Fibroblast of lung (primary cell): ENCODE measurements at regions not wholly inside any gene's neighbourhood (a gene's known extent, or its start where the extent isn't known, plus 50 kb on each side); places are given as distances from the start of the nearest gene placed in this dataset.
"Not testable (repeated sequence)": the region's sequence is repeated elsewhere in the genome, so short reads cannot be mapped to it uniquely, and the experiment has no call there.

Experiments
- DNase-seq, 2 donors: peaks; one replicate each; pipeline versions ENCODE4 v3.0.0 to v3.0.0-alpha.2; 2010; ENCODE audit warnings: low read depth in 2 of 2
- H2AFZ ChIP-seq: 2 replicates; pipeline ENCODE4 v1.5.1; 2012; ENCODE audit warnings: low read length, control low read depth, inconsistent platforms
- H3K27ac ChIP-seq: 2 replicates; pipeline ENCODE4 v1.5.1; 2011; ENCODE audit warnings: low read length, control low read depth; ENCODE audit not compliant: insufficient read depth
- H3K27me3 ChIP-seq: 2 replicates; pipeline ENCODE4 v1.5.1; 2011; ENCODE audit warnings: mild to moderate bottlenecking, low read length; ENCODE audit not compliant: control insufficient read depth, insufficient read depth
- H3K36me3 ChIP-seq: 2 replicates; pipeline ENCODE4 v1.5.1; 2011; ENCODE audit warnings: low read length; ENCODE audit not compliant: control insufficient read depth, insufficient read depth
- H3K4me1 ChIP-seq: 2 replicates; pipeline ENCODE4 v1.5.1; 2011; ENCODE audit warnings: low read length; ENCODE audit not compliant: control insufficient read depth, insufficient read depth; ENCODE audit errors: extremely low read depth
- H3K4me2 ChIP-seq: 2 replicates; pipeline ENCODE4 v1.5.1; 2011; ENCODE audit warnings: low read length, control low read depth; ENCODE audit not compliant: insufficient read depth; ENCODE audit errors: extremely low read depth
- H3K4me3 ChIP-seq, 4 experiments: fragments of 200-600 bp in 1 of 4; sonication (generic) in 1 of 4; replicated peaks in 1 of 4; 2 replicates each; pipeline ENCODE4 v1.5.1; 2011 to 2016; ENCODE audit warnings: low read length in 4 of 4, low read depth in 3 of 4, mild to moderate bottlenecking in 3 of 4, control low read depth in 2 of 4, inconsistent platforms in 1 of 4, mixed read lengths in 1 of 4; ENCODE audit not compliant: insufficient read depth in 1 of 4; ENCODE audit errors: control extremely low read depth in 1 of 4
- H3K79me2 ChIP-seq: 2 replicates; pipeline ENCODE4 v1.5.1; 2012; ENCODE audit warnings: mild to moderate bottlenecking, low read length, inconsistent platforms; ENCODE audit not compliant: control insufficient read depth, insufficient read depth
- H3K9ac ChIP-seq: 2 replicates; pipeline ENCODE4 v1.5.1; 2011; ENCODE audit warnings: mild to moderate bottlenecking, low read length, control low read depth; ENCODE audit not compliant: insufficient read depth
- H3K9me3 ChIP-seq: 2 replicates; pipeline ENCODE4 v1.5.1; 2012; ENCODE audit warnings: low read depth, low read length; ENCODE audit not compliant: control insufficient read depth, insufficient read depth
- H4K20me1 ChIP-seq: 2 replicates; pipeline ENCODE4 v1.5.1; 2011; ENCODE audit warnings: low read length; ENCODE audit not compliant: control insufficient read depth, insufficient read depth; ENCODE audit errors: extremely low read depth
- CTCF ChIP-seq, 2 donors: IDR thresholded peaks in 1 of 2; conservative IDR thresholded peaks in 1 of 2; 1 replicate in 1 of 2; 2 replicates in 1 of 2; pipeline ENCODE4 v1.5.1; 2011 to 2012; ENCODE audit warnings: low read length in 2 of 2, control low read depth in 1 of 2, inconsistent platforms in 1 of 2, low read depth in 1 of 2, mild to moderate bottlenecking in 1 of 2

GRCh38 chr7:76927741-76928393 lies 104.3 kb downstream of the SPDYE17 start:
- H3K79me2 ChIP-seq, H3K9me3 ChIP-seq, H4K20me1 ChIP-seq, DNase-seq, H3K4me3 ChIP-seq, H3K9ac ChIP-seq, H3K36me3 ChIP-seq, H3K27me3 ChIP-seq, H3K4me1 ChIP-seq, H3K4me2 ChIP-seq, H2AFZ ChIP-seq, H3K27ac ChIP-seq: not testable (repeated sequence)

GRCh38 chr7:76926416-76926815 lies 105.7 kb downstream of the SPDYE17 start:
- not testable (repeated sequence) for DNase-seq, H3K9me3 ChIP-seq, H3K9ac ChIP-seq, H4K20me1 ChIP-seq, H3K36me3 ChIP-seq, H3K4me3 ChIP-seq, H3K27me3 ChIP-seq, H3K79me2 ChIP-seq, H3K4me2 ChIP-seq, H3K27ac ChIP-seq, H2AFZ ChIP-seq, H3K4me1 ChIP-seq

GRCh38 chr7:76924756-76925155 lies 107.4 kb downstream of the SPDYE17 start:
- H3K36me3 ChIP-seq, H4K20me1 ChIP-seq, H3K4me3 ChIP-seq, H3K4me2 ChIP-seq, H3K9ac ChIP-seq, H2AFZ ChIP-seq, H3K27ac ChIP-seq, H3K9me3 ChIP-seq, H3K79me2 ChIP-seq, H3K27me3 ChIP-seq, H3K4me1 ChIP-seq: not testable (repeated sequence)
- DNase-seq: peak in 1 of 2 donors; percentile 6
- peak; percentile 12 to 15 for TF ChIP-seq CTCF (conservative IDR thresholded peaks at IDR 0.05 in 1 of 2, IDR thresholded peaks at IDR 0.05 in 1 of 2; ENCODE audit: low read depth in 1 of 2, low read length in 2 of 2)

GRCh38 chr7:76918619-76919018 lies 113.5 kb downstream of the SPDYE17 start:
- H3K9ac ChIP-seq, H3K4me1 ChIP-seq, H3K27ac ChIP-seq, DNase-seq, H2AFZ ChIP-seq, H3K4me3 ChIP-seq, H3K27me3 ChIP-seq, H3K9me3 ChIP-seq, H3K36me3 ChIP-seq, H3K79me2 ChIP-seq, H3K4me2 ChIP-seq, H4K20me1 ChIP-seq: not testable (repeated sequence)

- H3K9ac ChIP-seq, H3K27me3 ChIP-seq, H3K4me1 ChIP-seq, DNase-seq, H3K4me3 ChIP-seq, H3K27ac ChIP-seq, H3K4me2 ChIP-seq, H3K79me2 ChIP-seq, H3K9me3 ChIP-seq, H4K20me1 ChIP-seq, H2AFZ ChIP-seq, H3K36me3 ChIP-seq: not testable (repeated sequence)
These were observed 117.8 kb downstream of the SPDYE17 start for GRCh38 chr7:76914361-76914760.

GRCh38 chr7:76912011-76912814 lies 119.9 kb downstream of the SPDYE17 start:
- H3K79me2 ChIP-seq, H3K36me3 ChIP-seq, H4K20me1 ChIP-seq, H3K4me1 ChIP-seq, H2AFZ ChIP-seq, H3K27ac ChIP-seq, DNase-seq, H3K9me3 ChIP-seq, H3K27me3 ChIP-seq, H3K9ac ChIP-seq: not testable (repeated sequence)
- H3K4me3 ChIP-seq: peak overlapping the region in 2 of 4 experiments; percentile 17 to 32
- peak overlapping the region; percentile 52 for H3K4me2 ChIP-seq
